ENCODE measurements at regions not wholly inside any gene's neighbourhood (a gene's known extent, or its start where the extent isn't known, plus 50 kb on each side); places are given as distances from the start of the nearest gene placed in this dataset.
"Not testable (repeated sequence)": the region's sequence is repeated elsewhere in the genome, so short reads cannot be mapped to it uniquely, and the experiment has no call there.

- no peak for DNase-seq
These were observed 85.8 kb downstream of the IRX5 start for GRCh38 chr16:55016515-55016914.

GRCh38 chr16:55017321-55017720 is 86.7 kb downstream of the IRX5 start:
- DNase-seq, result no peak

GRCh38 chr16:55018881-55019280 is 88.2 kb downstream of the IRX5 start:
- DNase-seq, result no peak

- DNase-seq, result no peak
These were observed 88.9 kb downstream of the IRX5 start for GRCh38 chr16:55019419-55020131.

GRCh38 chr16:55021595-55022475 is 91.2 kb downstream of the IRX5 start:
- no peak for DNase-seq

- DNase-seq, result not testable (repeated sequence)
These were observed 96.6 kb downstream of the IRX5 start for GRCh38 chr16:55027260-55027659.

GRCh38 chr16:55029509-55029908 is 98.8 kb downstream of the IRX5 start:
- DNase-seq, result no peak

- no peak for DNase-seq
These were observed 100.3 kb downstream of the IRX5 start for GRCh38 chr16:55030944-55031343.

- no peak for DNase-seq
These were observed 100.8 kb downstream of the IRX5 start for GRCh38 chr16:55031481-55031880.

GRCh38 chr16:55033225-55034156 is 102.8 kb downstream of the IRX5 start:
- DNase-seq, result no peak

GRCh38 chr16:55035029-55035428 is 104.4 kb downstream of the IRX5 start:
- DNase-seq, result no peak

GRCh38 chr16:55035956-55036355 is 105.3 kb downstream of the IRX5 start:
- DNase-seq, result no peak

GRCh38 chr16:55036371-55036821 is 105.7 kb downstream of the IRX5 start:
- no peak for DNase-seq

GRCh38 chr16:55037046-55037445 is 106.4 kb downstream of the IRX5 start:
- no peak for DNase-seq

- DNase-seq, result no peak
These were observed 107.3 kb downstream of the IRX5 start for GRCh38 chr16:55037966-55038365.

- no peak for DNase-seq
These were observed 108.4 kb downstream of the IRX5 start for GRCh38 chr16:55039042-55039441.

- DNase-seq, result no peak
These were observed 108.8 kb downstream of the IRX5 start for GRCh38 chr16:55039511-55039910.

GRCh38 chr16:55039931-55040330 is 109.3 kb downstream of the IRX5 start:
- DNase-seq, result no peak

- no peak for DNase-seq
These were observed 109.9 kb downstream of the IRX5 start for GRCh38 chr16:55040366-55041086.

GRCh38 chr16:55041540-55042234 is 111.0 kb downstream of the IRX5 start:
- no peak for DNase-seq

- no peak for DNase-seq
These were observed 112.1 kb downstream of the IRX5 start for GRCh38 chr16:55042556-55043432.
